ACC112 (cell line): ENCODE measurements at regions not wholly inside any gene's neighbourhood (a gene's known extent, or its start where the extent isn't known, plus 50 kb on each side); places are given as distances from the start of the nearest gene placed in this dataset.

Experiments
- H2AFZ ChIP-seq: fragments of 200-600 bp; sonication (generic); one replicate; pipeline ENCODE4 v1.6.0; 2017; ENCODE audit warnings: antibody characterized with exemption, low read length; ENCODE audit not compliant: unreplicated experiment
- H3K27ac ChIP-seq: fragments of 200-600 bp; sonication (generic); 2 replicates; pipeline ENCODE4 v1.5.1; 2014; ENCODE audit warnings: low read depth, mild to moderate bottlenecking, antibody characterized with exemption, low read length, moderate library complexity
- H3K27me3 ChIP-seq: fragments of 200-600 bp; sonication (generic); 2 replicates; pipeline ENCODE4 v1.6.1; 2014; ENCODE audit warnings: mild to moderate bottlenecking, antibody characterized with exemption, low read length, moderate library complexity, mixed read lengths; ENCODE audit not compliant: insufficient read depth
- H3K36me3 ChIP-seq: fragments of 200-600 bp; sonication (generic); 2 replicates; pipeline ENCODE4 v1.6.1; 2016; ENCODE audit warnings: mild to moderate bottlenecking, antibody characterized with exemption, low read length, moderate library complexity, mixed read lengths; ENCODE audit not compliant: insufficient read depth
- H3K4me1 ChIP-seq: fragments of 200-600 bp; sonication (generic); one replicate; pipeline ENCODE4 v1.6.1; 2016; ENCODE audit warnings: low read length, mixed read lengths; ENCODE audit not compliant: insufficient read depth, unreplicated experiment, control insufficient read depth
- H3K4me3 ChIP-seq: fragments of 200-600 bp; sonication (generic); 2 replicates; pipeline ENCODE4 v1.5.1; 2014; ENCODE audit warnings: mild to moderate bottlenecking, low read depth, low read length
- H3K79me2 ChIP-seq: fragments of 200-600 bp; sonication (generic); one replicate; pipeline ENCODE4 v1.6.0; 2016; ENCODE audit warnings: low read length; ENCODE audit not compliant: control insufficient read depth, unreplicated experiment, insufficient read depth

DNA sequence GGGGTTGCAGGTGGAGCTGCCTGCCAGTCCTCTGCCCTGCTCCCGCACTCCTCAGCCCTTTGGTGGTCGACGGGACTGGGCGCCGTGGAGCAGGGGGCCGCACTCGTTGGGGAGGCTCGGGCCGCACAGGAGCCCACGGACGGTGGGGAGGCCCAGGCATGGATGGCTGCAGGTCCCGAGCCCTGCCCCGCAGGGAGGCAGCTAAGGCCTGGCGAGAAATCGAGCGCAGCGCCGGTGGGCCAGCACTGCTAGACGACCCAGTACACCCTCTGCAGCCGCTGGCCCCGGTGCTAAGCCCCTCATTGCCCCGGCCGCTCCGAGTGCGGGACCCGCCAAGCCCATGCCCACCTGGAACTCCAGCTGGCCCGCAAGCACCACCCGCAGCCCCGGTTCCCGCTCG is 221.8 kb downstream of the BTG1 start:
- Histone ChIP-seq H3K79me2 (no peaks in the 10 kb centered on the region), H3K4me1 (peaks cover 11% of the 10 kb centered on the region), H3K27me3 (no peaks in the 10 kb centered on the region), H2AFZ (no peak overlapping the region), H3K4me3 (no peak overlapping the region), H3K36me3 (no peaks in the 10 kb centered on the region), H3K27ac (no peak overlapping the region)

DNA sequence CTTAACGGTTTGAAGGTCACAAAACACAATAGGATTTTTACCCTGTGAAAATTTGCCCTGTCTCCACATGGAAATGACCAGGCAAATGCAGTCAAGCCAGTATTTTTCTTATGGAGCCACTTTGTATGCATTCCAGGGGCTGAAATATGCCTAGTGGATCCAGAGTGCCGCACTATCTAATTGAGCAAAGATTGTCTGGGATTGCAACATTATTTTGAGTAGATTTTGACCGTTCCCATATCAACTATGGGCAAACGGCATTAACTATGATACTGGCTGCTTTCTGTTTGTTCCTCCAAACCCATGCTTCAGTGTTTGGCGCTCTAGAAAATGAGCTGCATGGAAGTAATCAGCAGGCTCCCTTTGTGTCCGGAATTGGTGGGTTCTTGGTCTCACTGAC is 223.0 kb downstream of the BTG1 start:
- H2AFZ ChIP-seq, result no peak overlapping the region
- H3K4me3 ChIP-seq, result no peak overlapping the region
- H3K27me3 ChIP-seq, result no peaks in the 10 kb centered on the region
- H3K36me3 ChIP-seq, result no peaks in the 10 kb centered on the region
- no peaks in the 10 kb centered on the region for H3K79me2 ChIP-seq
- peaks cover 11% of the 10 kb centered on the region for H3K4me1 ChIP-seq
- H3K27ac ChIP-seq, result no peak overlapping the region

DNA sequence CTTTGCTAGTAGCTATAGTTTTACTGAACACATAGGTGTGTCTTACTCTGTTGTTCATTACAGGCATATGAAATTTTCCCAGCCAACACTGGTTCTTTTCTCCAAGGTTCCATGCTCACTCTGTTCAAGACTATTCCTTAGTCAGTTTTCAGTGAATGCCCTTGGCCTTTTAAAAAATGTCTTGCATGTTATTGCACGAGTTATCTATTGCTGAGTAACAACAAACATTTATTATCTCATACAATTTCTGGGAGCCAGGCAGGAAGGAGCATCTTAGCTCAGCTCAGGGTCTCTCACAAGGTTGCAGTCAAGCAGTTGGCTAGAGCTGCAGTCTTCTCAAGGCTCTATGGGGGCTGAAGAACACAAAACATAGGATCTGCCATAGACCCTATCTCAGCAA is 223.5 kb downstream of the BTG1 start:
- Histone ChIP-seq H3K79me2 (no peaks in the 10 kb centered on the region), H3K36me3 (no peaks in the 10 kb centered on the region), H3K4me1 (peaks cover 10% of the 10 kb centered on the region), H3K27me3 (no peaks in the 10 kb centered on the region), H3K4me3 (no peak overlapping the region), H3K27ac (no peak overlapping the region), H2AFZ (no peak overlapping the region)

DNA sequence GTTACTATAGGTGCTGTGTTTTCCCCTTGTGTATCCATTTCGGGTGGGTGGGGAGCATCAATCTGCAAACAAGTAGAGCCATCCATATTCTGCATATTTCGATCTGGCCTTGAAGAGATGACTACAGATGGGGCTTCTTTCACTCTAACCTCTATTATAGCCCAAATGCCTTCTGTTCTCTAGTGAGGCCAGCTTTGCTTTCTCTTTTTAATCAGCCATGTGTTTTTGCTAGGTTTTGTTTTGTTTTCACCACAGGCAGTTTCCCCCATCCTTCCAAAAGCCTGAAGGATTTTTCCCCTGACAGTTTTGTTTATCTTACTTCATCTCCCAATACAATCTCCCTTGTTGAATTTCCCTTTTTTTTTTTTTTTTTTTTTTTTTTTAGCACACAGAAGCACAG is 224.1 kb downstream of the BTG1 start:
- H2AFZ ChIP-seq, result no peak overlapping the region
- no peak overlapping the region for H3K27ac ChIP-seq
- H3K4me1 ChIP-seq, result peaks cover 4% of the 10 kb centered on the region
- H3K36me3 ChIP-seq, result no peaks in the 10 kb centered on the region
- no peaks in the 10 kb centered on the region for H3K79me2 ChIP-seq
- no peak overlapping the region for H3K4me3 ChIP-seq
- no peaks in the 10 kb centered on the region for H3K27me3 ChIP-seq

DNA sequence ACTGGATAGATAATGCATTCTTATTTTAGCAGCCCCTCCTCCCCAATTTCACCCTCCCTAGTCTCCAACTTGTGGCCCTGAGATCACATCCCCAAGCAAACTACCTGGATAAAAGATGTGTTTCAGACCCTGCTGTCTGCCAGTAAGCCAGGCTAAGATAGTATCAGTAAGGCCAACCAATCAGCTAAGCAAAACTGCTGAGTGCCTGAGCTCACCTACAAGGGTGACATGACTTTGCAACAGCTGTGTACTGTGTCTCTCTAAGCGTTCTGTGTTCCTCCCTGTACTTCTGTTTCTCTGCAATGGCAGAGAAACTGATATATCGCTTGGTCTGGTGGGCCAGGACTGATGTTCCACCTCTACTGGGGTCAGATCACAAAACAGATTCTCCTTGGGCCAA is 224.9 kb downstream of the BTG1 start:
- no peaks in the 10 kb centered on the region for H3K36me3 ChIP-seq
- no peaks in the 10 kb centered on the region for H3K4me1 ChIP-seq
- H3K27ac ChIP-seq, result no peak overlapping the region
- no peak overlapping the region for H3K4me3 ChIP-seq
- H3K79me2 ChIP-seq, result no peaks in the 10 kb centered on the region
- no peaks in the 10 kb centered on the region for H3K27me3 ChIP-seq
- H2AFZ ChIP-seq, result no peak overlapping the region

DNA sequence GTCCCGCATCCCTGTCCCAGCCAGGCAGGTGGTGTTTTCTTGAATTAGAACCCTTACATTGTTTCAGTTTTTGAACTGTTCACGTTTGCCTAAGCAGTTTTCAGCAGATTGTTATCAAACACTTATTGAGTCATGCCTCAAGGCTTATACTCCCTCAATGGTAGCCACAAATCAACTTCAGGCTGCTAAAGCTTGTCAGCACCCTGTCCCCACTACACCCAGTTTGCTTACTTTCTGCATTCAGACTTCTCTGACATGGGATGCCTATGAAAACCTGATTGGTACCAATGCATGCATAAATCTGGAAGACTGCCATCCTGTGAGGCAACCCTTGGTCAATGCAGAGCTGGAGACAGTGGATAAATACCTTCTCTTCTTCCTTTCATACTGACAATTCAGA is 225.4 kb downstream of the BTG1 start:
- Histone ChIP-seq H3K27me3 (no peaks in the 10 kb centered on the region), H2AFZ (no peak overlapping the region), H3K4me3 (no peak overlapping the region), H3K79me2 (no peaks in the 10 kb centered on the region), H3K4me1 (no peaks in the 10 kb centered on the region), H3K36me3 (no peaks in the 10 kb centered on the region), H3K27ac (no peak overlapping the region)

DNA sequence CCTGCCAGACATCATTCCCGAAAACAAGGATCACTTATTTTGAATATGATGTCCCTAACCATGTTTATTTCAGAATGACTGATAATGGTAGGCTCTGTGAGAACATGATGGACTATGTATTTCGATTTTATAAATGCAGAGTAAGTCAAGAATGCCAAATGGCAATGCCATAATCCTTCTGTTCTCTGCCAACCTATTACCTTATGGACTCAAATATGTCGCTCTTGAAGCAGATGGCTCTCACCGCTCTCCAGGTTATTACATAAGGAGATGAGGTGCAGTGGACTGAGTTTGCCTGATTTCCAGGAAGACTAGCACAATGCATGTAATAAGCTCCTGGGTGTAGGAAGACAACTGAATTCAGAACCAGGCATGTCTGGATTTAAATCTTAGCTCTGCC is 227.2 kb downstream of the BTG1 start:
- H3K36me3 ChIP-seq, result no peaks in the 10 kb centered on the region
- no peak overlapping the region for H3K27ac ChIP-seq
- no peak overlapping the region for H2AFZ ChIP-seq
- H3K4me3 ChIP-seq, result no peak overlapping the region
- H3K4me1 ChIP-seq, result peaks cover 12% of the 10 kb centered on the region
- no peaks in the 10 kb centered on the region for H3K79me2 ChIP-seq
- H3K27me3 ChIP-seq, result no peaks in the 10 kb centered on the region

DNA sequence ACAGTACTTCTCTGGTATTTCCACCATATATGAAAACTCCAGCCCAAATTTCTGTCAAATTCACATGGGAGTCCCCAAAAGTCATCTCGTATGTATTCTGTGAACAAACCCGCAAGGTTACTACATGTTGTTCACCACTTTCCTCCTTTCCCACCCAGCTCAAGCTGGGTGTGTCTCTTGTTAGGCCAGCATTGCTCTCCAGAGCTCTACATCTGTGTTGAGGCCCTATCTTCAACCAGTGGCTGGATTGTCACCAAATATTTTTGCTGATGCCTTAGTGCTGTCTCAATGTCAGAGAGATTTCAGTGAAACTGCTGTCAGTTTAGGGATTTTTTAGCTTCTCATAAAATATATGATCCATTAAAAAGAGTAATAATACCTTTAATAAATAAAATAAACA is 230.9 kb downstream of the BTG1 start:
- H3K79me2 ChIP-seq, result no peaks in the 10 kb centered on the region
- H3K4me3 ChIP-seq, result no peak overlapping the region
- peaks cover 15% of the 10 kb centered on the region for H3K4me1 ChIP-seq
- no peaks in the 10 kb centered on the region for H3K27me3 ChIP-seq
- no peaks in the 10 kb centered on the region for H3K36me3 ChIP-seq
- no peak overlapping the region for H2AFZ ChIP-seq
- no peak overlapping the region for H3K27ac ChIP-seq

DNA sequence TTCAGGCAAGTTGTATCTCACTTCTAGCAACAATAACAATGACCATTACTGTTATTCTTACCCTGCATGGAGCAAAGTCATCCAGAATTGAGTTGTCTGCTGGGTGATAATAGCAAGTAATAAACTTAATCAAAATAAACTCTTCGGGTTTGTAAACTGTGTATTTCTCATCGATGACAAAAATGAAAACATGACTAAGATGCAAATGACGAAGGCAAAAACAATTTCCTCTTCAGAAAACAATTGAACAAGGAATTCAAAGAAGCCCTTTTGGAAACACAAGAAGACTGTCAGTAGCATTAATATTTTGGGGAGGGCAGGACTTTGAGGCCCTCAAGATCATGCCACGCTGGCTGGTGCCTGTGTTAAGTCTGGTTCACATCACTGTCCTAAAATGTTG is 232.0 kb downstream of the BTG1 start:
- Histone ChIP-seq H3K4me3 (no peak overlapping the region), H3K27me3 (no peaks in the 10 kb centered on the region), H3K27ac (no peak overlapping the region), H3K36me3 (no peaks in the 10 kb centered on the region), H3K4me1 (peaks cover 15% of the 10 kb centered on the region), H3K79me2 (no peaks in the 10 kb centered on the region), H2AFZ (peak overlapping the region; percentile 1)

DNA sequence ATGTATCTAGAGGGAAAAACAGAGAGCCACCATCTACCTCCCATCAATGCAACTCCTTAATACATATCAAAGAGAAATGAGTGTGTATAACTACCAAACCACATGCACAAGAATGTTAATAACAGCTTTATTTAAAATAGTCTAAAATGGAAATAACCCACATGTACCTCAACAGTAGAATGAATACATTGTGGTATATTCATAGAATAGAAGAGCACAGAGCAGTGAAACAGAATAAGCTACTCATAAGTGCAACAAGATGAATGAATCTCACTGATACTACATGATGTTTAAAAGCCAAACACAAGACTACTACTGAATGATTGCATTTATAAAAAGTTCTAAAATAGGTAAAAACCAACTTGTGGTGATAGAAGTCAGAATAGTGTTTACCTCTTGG is 232.5 kb downstream of the BTG1 start:
- no peaks in the 10 kb centered on the region for H3K79me2 ChIP-seq
- no peak overlapping the region for H3K27ac ChIP-seq

DNA sequence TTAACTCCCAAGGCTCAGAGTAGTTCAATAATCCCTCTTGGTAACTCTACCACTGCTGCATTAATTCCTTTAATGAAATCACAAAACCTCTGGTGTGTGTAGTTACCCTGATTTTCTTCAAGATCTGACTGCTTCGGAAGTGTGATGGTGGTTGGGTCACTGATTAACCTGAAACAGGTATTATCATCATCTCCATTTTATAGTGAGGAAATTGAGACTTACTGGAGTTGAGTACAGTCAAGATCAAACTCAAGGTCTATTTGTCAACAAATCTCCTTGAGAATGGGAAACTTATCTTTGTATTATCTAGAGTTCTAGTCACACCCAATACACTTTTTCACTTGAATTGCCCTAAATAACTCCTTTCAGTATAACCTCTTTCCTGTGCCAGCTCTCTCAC is 233.5 kb downstream of the BTG1 start:
- peaks cover 15% of the 10 kb centered on the region for H3K4me1 ChIP-seq
- no peaks in the 10 kb centered on the region for H3K36me3 ChIP-seq
- H3K27me3 ChIP-seq, result no peaks in the 10 kb centered on the region
- no peak overlapping the region for H3K4me3 ChIP-seq
- H2AFZ ChIP-seq, result no peak overlapping the region
- no peak overlapping the region for H3K27ac ChIP-seq
- no peaks in the 10 kb centered on the region for H3K79me2 ChIP-seq

More for the DNA sequence above, 232.5 kb downstream of the BTG1 start:
- no peaks in the 10 kb centered on the region for H3K36me3 ChIP-seq
- H3K4me1 ChIP-seq, result peaks cover 15% of the 10 kb centered on the region
- H3K27me3 ChIP-seq, result no peaks in the 10 kb centered on the region
- no peak overlapping the region for H3K4me3 ChIP-seq
- no peak overlapping the region for H2AFZ ChIP-seq
